Cerebellar nuclear complex (tissue), 1 donor: ENCODE measurements at regions not wholly inside any gene's neighbourhood (a gene's known extent, or its start where the extent isn't known, plus 50 kb on each side); places are given as distances from the start of the nearest gene placed in this dataset.
"Not testable (repeated sequence)": the region's sequence is repeated elsewhere in the genome, so short reads cannot be mapped to it uniquely, and the experiment has no call there.

Experiments used
- DNase-seq, 2 experiments: peaks; one replicate each; lab custom pipeline; 2025; lab: John Stamatoyannopoulos, UW

DNA sequence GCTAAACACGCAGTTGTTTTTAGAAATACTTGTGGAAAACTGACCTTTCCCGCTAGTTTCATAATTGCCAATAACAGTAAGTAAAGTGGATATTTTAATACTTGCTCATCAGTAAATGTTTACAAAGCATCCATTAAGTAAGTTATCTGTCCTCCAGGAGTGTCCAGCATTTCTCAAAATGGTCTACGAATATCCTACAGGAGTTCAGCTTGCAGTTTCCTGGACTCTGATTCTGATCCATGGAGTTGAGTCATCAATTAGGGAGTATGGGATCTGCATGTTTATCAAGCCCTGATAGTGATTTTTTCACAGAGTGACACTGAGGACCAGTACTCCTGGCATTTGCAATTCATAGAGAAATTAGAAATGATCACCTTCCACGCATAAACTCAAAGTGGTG lies 325.2 kb upstream of the AADAT start:
- no peak for DNase-seq

- DNase-seq, result no peak
These were observed 324.6 kb upstream of the AADAT start for GRCh38 chr4:170414360-170414759.

DNA sequence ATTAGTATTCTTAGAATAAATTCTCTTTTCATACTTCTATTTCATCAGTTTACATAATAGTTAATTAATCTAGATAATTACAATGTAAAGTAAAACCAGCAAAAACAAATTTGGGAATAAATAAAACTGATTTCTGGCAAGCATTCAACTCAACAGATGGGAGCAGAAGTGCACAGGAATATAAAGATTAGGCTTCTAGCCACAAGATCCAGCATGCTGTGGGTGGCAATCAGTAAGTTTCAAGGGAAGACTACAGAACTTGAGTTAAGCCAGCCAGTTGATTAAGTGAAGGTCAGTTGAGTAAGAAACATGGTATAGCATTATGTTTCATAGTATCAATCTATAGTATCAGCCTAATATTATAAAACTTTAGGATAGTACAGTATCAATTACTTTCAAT lies 324.2 kb upstream of the AADAT start:
- DNase-seq, result no peak

DNA sequence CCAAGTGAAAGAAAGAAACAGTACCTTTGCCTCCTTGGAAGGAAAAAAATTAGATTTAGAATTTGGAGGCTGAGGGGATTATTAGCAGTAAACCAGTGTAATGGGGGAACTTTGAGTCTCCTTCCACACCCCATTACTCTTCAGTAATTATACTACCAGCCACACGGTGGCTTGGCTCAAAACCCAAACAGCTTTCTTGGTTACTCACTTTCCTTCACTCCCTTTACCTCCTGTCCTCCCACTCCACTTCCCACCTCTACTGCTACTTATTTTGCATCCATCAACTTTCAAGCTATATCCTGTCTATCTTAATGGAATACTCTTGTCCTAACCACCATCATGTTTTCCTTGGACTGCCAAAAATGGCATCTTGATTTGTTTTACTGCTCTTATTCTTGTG lies 310.6 kb upstream of the AADAT start:
- no peak for DNase-seq

DNA sequence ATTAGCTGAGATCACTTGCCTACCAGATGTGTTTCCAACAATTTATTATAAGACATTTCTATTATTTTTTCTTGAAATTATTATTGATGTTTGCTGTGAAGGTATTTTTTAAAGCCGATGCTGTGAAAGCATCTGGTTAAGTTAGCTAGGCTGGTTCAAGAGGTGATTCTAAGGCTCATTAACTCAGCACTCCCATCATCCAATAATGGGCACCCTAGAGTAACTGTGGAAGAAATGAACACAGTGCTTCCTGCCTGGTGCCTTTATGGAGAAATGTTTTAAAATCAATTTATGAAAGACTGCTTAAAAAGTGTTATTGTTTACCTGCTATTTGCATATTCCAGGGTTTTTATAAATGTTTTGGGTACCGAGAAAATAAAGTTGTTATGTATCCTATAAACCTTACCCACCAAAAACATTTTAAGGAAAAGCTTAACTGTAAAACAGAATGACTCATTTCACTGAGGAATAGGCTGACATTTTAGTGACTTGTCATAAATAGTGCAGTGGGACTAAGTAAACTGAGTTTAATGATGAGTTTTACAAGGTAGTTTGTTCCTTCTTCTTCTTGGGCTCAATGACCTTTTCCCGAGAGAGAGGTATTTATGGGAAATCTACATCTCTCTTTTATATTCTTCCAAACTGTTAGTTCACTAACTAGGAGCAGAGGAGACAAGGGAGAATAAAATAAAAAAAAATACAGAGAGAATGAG lies 310.0 kb upstream of the AADAT start:
- DNase-seq, result no peak

GRCh38 chr4:170398218-170398617 lies 308.5 kb upstream of the AADAT start:
- DNase-seq, result no peak

DNA sequence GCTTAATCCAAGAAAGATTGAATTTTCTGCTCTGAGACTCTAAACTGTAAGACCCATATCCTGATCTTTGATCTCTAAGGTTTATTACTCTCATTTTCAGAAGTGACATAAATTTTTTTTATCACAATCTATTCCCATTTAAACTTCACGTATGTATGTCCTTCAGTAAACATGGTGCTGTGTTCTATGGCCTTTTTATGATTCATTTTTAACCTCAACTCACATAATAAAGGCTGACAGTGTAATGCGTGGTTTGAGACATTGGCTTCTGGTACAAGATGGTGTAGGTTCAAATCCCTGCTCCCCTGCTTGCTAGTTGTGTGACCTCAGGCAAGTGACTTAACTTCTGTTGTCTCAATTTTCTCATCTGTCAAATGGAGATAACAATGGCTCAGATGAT lies 306.0 kb upstream of the AADAT start:
- DNase-seq, result no peak

DNA sequence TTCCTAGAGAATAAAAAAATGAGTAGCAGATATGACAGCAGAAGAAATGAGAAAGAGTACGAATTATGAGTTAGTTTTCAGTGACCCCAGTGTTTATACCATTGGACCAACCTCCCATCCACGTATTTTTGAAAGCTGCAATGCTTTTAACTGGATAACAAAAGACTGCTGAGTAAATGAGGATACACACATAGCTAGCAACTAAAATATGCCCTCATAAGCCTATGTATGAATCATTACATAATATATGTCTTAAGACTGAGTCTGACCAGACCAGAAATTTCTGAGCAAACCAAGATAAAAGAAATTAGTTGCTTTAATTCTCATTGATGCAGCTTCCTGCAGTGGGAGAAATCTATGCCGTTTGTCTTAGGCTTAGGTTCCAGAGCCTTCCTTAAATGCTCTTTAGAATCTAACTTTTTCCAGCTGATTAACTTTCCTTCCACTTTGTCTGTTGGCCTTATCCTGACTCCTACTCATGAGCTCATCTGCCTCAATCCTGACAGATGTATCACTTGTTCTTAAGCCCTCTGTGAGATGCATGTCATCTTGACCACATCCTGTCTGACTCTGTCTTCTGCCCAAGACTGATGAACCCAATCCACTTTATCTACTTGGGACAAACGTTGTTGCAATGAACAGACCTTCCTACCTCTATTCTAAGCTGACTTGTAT lies 301.4 kb upstream of the AADAT start:
- DNase-seq, result no peak

- no peak for DNase-seq
These were observed 299.7 kb upstream of the AADAT start for GRCh38 chr4:170389411-170389810.

DNA sequence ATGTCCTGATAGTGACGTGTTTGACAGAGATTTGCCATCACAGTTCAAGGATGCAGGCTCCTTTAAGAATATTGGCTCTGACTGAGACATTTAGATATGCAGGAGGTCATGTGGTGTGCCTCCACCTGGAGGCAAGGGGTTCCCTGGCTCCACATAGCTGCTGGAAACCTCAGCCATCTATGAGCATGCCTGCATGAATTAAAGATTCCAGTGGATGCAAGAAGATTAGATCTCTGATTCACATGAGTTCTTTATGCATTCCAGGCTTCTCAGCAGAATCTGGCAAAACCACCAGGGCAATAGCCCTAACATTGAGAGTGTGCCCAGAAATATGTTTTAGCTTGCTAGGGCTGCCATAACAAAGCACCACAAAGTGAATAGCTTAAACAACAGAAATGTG lies 298.5 kb upstream of the AADAT start:
- no peak for DNase-seq

- DNase-seq, result no peak
These were observed 297.2 kb upstream of the AADAT start for GRCh38 chr4:170386971-170387370.

GRCh38 chr4:170386511-170386910 lies 296.8 kb upstream of the AADAT start:
- no peak for DNase-seq

GRCh38 chr4:170374770-170375169 lies 285.0 kb upstream of the AADAT start:
- no peak for DNase-seq

DNA sequence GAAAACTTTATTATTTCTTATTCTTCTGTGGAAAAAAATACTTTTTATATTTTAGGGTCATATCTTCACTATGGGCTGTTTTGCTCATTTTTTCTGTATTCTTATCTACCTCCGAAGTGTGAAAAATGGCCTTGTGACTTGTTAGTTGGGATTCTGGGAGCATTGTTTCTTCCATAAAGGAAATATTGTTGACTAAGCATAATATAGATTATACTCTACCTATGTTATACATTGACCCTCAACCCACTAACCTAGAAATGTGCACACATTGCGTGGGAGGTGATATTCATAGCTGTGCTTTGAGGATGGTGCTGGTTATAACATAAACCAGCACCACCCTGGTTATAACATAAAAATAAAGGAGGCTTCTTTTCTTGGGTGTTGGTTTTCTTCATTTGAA lies 259.2 kb upstream of the AADAT start:
- no peak for DNase-seq

DNA sequence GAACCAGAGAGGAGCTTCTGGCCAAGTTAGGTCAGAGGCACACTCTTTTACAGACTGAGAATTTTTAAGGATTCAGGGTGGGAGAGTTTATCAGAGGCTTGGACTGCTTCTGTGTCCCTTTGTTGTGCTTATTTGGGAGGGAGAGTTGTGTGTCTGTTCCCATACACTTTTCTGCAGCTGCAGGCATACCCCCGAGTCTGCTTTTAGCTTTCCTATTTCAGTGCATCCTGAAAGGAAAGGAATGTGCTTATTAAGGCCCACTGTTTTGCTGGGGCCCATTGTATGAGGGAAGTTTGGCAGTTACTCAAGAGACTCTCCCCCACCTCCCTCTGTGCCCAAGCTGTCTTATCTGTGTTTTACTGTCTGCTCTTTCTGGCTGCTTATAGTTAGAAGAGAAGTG lies 257.4 kb upstream of the AADAT start:
- not testable (repeated sequence) for DNase-seq

GRCh38 chr4:170339522-170339921 lies 249.8 kb upstream of the AADAT start:
- no peak for DNase-seq

DNA sequence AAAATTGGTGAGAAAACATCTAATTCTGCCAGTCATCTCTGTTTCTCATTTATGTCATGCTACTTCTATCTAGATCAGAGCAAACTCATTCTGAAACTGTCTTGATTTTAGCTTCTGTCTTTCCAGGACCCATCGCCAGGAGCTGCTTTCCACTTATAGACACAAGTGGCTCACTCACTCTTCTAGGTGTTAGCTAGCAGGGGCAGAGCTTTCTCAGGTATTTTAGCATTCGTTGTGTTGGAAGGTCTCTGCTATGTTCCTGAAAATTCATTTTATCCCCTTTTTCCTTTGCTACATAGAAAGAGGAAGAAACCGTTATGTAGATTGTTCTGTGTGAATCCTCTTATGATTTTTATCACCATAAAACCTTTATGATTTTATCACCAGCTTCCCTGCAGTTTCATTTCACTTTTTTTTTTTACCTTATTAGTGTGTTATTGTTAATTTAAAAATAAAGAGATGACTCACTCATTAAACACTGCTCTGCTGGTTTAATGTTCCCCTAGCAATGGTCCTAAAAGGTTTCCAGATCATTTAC lies 246.6 kb upstream of the AADAT start:
- no peak for DNase-seq

DNA sequence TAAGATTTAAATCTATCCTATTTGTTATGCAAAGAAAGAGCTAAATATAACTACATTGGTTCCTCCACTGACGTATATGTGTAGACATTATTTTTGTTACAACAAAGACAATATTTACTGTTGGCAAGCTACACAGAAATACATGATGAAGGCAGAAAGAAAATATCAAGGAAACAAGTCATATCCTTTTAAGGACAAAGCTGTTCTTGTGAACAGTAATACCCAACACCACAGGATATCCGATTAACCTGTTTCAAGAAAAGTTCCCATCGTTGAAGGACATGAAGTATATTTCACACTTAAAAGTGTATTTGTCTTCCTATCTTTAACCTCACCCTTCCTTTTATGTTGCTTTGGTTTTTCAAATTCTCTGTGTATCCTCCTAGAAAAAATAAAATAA lies 235.8 kb upstream of the AADAT start:
- no peak for DNase-seq

- DNase-seq, result no peak
These were observed 233.9 kb upstream of the AADAT start for GRCh38 chr4:170323623-170324022.

DNA sequence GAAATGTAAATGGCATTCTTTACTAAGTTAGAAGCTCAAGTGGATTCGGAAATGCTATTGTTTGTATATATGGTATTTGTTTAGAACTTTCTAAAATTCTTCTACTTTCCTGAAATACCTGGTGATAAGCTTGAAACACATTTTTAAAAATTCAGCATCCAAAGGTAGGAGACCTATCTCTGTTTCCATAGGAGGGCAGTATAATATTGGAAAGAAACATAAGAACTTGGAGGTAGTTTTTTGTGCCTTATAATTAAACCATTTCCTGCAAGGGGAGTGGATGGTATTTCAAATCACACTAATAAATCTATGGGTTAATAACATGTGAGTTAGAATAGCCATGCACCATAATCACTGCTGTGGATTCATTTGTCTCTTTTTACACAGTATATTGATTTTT lies 217.4 kb upstream of the AADAT start:
- no peak for DNase-seq

GRCh38 chr4:170306208-170306607 lies 216.5 kb upstream of the AADAT start:
- DNase-seq, result no peak

GRCh38 chr4:170305627-170306026 lies 215.9 kb upstream of the AADAT start:
- no peak for DNase-seq

- DNase-seq, result no peak
These were observed 191.3 kb upstream of the AADAT start for GRCh38 chr4:170281027-170281426.

DNA sequence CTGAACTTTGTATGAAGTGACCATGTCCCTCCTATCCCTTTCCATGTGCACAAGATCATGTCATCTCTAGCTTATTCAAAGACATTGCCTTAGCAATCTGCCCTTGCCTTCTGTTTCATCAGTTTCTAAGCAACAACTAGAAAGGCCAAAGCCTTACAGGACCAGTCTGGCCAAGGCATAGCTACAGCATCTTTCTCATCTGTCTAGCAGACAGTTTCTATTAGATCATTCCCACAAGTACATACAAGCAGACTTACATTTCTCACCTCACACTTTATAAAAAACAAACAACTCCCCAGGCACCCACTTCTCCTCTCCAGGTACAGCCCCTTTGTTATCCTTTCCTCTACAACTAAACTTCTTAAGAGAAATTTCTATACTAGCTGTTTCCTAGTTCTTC lies 188.7 kb upstream of the AADAT start:
- DNase-seq, result no peak
